Right atrium auricular region (tissue), 2 donors: ENCODE measurements at regions not wholly inside any gene's neighbourhood (a gene's known extent, or its start where the extent isn't known, plus 50 kb on each side); places are given as distances from the start of the nearest gene placed in this dataset.

Source experiments
- DNase-seq: peaks from one replicate; pipeline ENCODE4 v3.0.0-alpha.2; 2019; ENCODE audit warnings: low spot score
- H3K27ac ChIP-seq, 2 donors: fragments of 200-600 bp; sonication (generic); 1 replicate in 1 of 2; 2 replicates in 1 of 2; pipeline ENCODE4 v1.5.1; 2016 to 2019
- H3K27me3 ChIP-seq, 2 donors: fragments of 200-600 bp; sonication (generic); one replicate each; pipeline versions ENCODE4 v1.5.1 to v1.6.0; 2017 to 2019
- H3K36me3 ChIP-seq: fragments of 200-600 bp; sonication (generic); one replicate; pipeline ENCODE4 v1.5.1; 2016
- H3K4me1 ChIP-seq, 2 donors: fragments of 200-600 bp; sonication (generic); one replicate each; pipeline versions ENCODE4 v1.5.1 to v1.6.0; 2017 to 2019
- H3K4me3 ChIP-seq, 2 donors: fragments of 200-600 bp; sonication (generic); 1 replicate in 1 of 2; 2 replicates in 1 of 2; pipeline ENCODE4 v1.5.1; 2017 to 2019; ENCODE audit warnings: mild to moderate bottlenecking in 1 of 2, moderate library complexity in 1 of 2
- H3K9me3 ChIP-seq, 2 donors: fragments of 200-600 bp; sonication (generic); one replicate each; pipeline ENCODE4 v1.5.1; 2019
- CTCF ChIP-seq, 2 donors: fragments of 200-600 bp; sonication (generic); IDR thresholded peaks; one replicate each; pipeline ENCODE4 v1.5.1; 2019; ENCODE audit warnings: antibody characterized with exemption in 2 of 2

- no peak overlapping the region for H3K4me3 ChIP-seq
- no peaks in the 10 kb centered on the region for H3K36me3 ChIP-seq
- H3K27me3 ChIP-seq, result no peaks in the 10 kb centered on the region
- H3K4me1 ChIP-seq, result no peaks in the 10 kb centered on the region
- no peak overlapping the region for H3K27ac ChIP-seq
- DNase-seq, result no peak
- no peak for TF ChIP-seq CTCF (IDR thresholded peaks at IDR 0.05)
- no peaks in the 10 kb centered on the region for H3K9me3 ChIP-seq
Observed at GRCh38 chr7:19491371-19491770, 217.5 kb downstream of the POLR1F start.

- no peak overlapping the region for H3K27ac ChIP-seq
- no peaks in the 10 kb centered on the region for H3K4me1 ChIP-seq
- no peaks in the 10 kb centered on the region for H3K36me3 ChIP-seq
- H3K9me3 ChIP-seq, result no peaks in the 10 kb centered on the region
- H3K27me3 ChIP-seq, result no peaks in the 10 kb centered on the region
- no peak for TF ChIP-seq CTCF (IDR thresholded peaks at IDR 0.05)
- H3K4me3 ChIP-seq, result no peak overlapping the region
- no peak for DNase-seq
Observed at GRCh38 chr7:19489162-19489820, 219.5 kb downstream of the POLR1F start.

- Histone ChIP-seq H3K27me3 (no peaks in the 10 kb centered on the region), H3K36me3 (no peaks in the 10 kb centered on the region), H3K4me1 (no peaks in the 10 kb centered on the region), H3K27ac (no peak overlapping the region), H3K9me3 (no peaks in the 10 kb centered on the region), H3K4me3 (no peak overlapping the region)
- no peak for DNase-seq
- TF ChIP-seq CTCF (IDR thresholded peaks at IDR 0.05), result no peak
Observed at GRCh38 chr7:19488056-19488455, 220.8 kb downstream of the POLR1F start.

GRCh38 chr7:19482628-19483027 lies 226.2 kb downstream of the POLR1F start:
- H3K27ac ChIP-seq, result no peak overlapping the region
- H3K4me1 ChIP-seq, result no peaks in the 10 kb centered on the region
- no peaks in the 10 kb centered on the region for H3K36me3 ChIP-seq
- no peak for DNase-seq
- H3K4me3 ChIP-seq, result no peak overlapping the region
- H3K27me3 ChIP-seq, result no peaks in the 10 kb centered on the region
- H3K9me3 ChIP-seq, result peaks cover 0 to 7% of the 10 kb centered on the region in 2 donors
- TF ChIP-seq CTCF (IDR thresholded peaks at IDR 0.05), result no peak

- no peak for TF ChIP-seq CTCF (IDR thresholded peaks at IDR 0.05)
- no peaks in the 10 kb centered on the region for H3K4me1 ChIP-seq
- H3K27me3 ChIP-seq, result no peaks in the 10 kb centered on the region
- H3K36me3 ChIP-seq, result no peaks in the 10 kb centered on the region
- no peak overlapping the region for H3K4me3 ChIP-seq
- peaks cover 0 to 7% of the 10 kb centered on the region in 2 donors for H3K9me3 ChIP-seq
- no peak overlapping the region for H3K27ac ChIP-seq
- DNase-seq, result no peak
Observed at GRCh38 chr7:19480383-19480782, 228.5 kb downstream of the POLR1F start.

GRCh38 chr7:19470031-19470430 lies 238.8 kb downstream of the POLR1F start:
- H3K27me3 ChIP-seq, result no peaks in the 10 kb centered on the region
- H3K4me1 ChIP-seq, result no peaks in the 10 kb centered on the region
- no peak for DNase-seq
- H3K36me3 ChIP-seq, result no peaks in the 10 kb centered on the region
- no peaks in the 10 kb centered on the region for H3K9me3 ChIP-seq
- H3K4me3 ChIP-seq, result no peak overlapping the region
- no peak for TF ChIP-seq CTCF (IDR thresholded peaks at IDR 0.05)
- no peak overlapping the region for H3K27ac ChIP-seq
